ENCODE measurements at regions not wholly inside any gene's neighbourhood (a gene's known extent, or its start where the extent isn't known, plus 50 kb on each side); places are given as distances from the start of the nearest gene placed in this dataset.

GRCh38 chr11:81032906-81033305, 1592.1 kb upstream of the TENM4 start:
- POLR2A ChIA-PET = no interaction called here
- H3K4me3 ChIP-seq = no peak overlapping the region
- TF ChIP-seq NPAS2 (CRISPR knock-in tag; IDR thresholded peaks at IDR 0.05; ENCODE audit: borderline replicate concordance) = no peak
- CTCF ChIA-PET = no interaction called here
- 31% methylated on average over 10 of the region's 10 CpGs for WGBS (ENCODE audit: missing lambda C conversion rate)
- H3K9me3 ChIP-seq = no peaks in the 10 kb centered on the region
- FAIRE-seq = no peak
- H3K27ac ChIP-seq = no peak overlapping the region
- DNase-seq (ENCODE audit: low read depth in 1 of 2, low spot score in 1 of 2) = no peak
- H3K4me2 ChIP-seq = no peak overlapping the region
- ATAC-seq = no peak
- H3K4me1 ChIP-seq = no peaks in the 10 kb centered on the region

- 0% methylated on average over 1 of the region's 1 CpG for WGBS (ENCODE audit: missing lambda C conversion rate)
- DNase-seq (ENCODE audit: low read depth in 1 of 2, low spot score in 1 of 2) = no peak
- ATAC-seq = no peak
- no peaks in the 10 kb centered on the region for H3K4me1 ChIP-seq
- H3K4me2 ChIP-seq = no peak overlapping the region
- no peaks in the 10 kb centered on the region for H3K9me3 ChIP-seq
- ChIA-PET POLR2A (no interaction called here), CTCF (no interaction called here)
- no peak overlapping the region for H3K4me3 ChIP-seq
- TF ChIP-seq BHLHE40 (IDR thresholded peaks at IDR 0.05; ENCODE audit: low read depth, low read length) = no peak
- no peak for TF ChIP-seq HMGXB4 (CRISPR knock-in tag; IDR thresholded peaks at IDR 0.05; ENCODE audit: borderline replicate concordance)
- TF ChIP-seq KDM5A (IDR thresholded peaks at IDR 0.05) = no peak
- TF ChIP-seq NFE2L2 (conservative IDR thresholded peaks at IDR 0.05; ENCODE audit: low read length) = no peak
- TF ChIP-seq CTCF (IDR thresholded peaks at IDR 0.05) = no peak
- no peak for TF ChIP-seq ZFP36 (IDR thresholded peaks at IDR 0.05; ENCODE audit: borderline replicate concordance, partially characterized antibody)
- TF ChIP-seq HOXB13 (CRISPR knock-in tag; IDR thresholded peaks at IDR 0.05; ENCODE audit: low read depth) = no peak
- no peak for TF ChIP-seq FOXS1 (CRISPR knock-in tag; IDR thresholded peaks at IDR 0.05)
- TF ChIP-seq MYC (IDR thresholded peaks at IDR 0.05; ENCODE audit: borderline replicate concordance, low read length) = no peak
- TF ChIP-seq KDM1A (IDR thresholded peaks at IDR 0.05; ENCODE audit: low read depth) = no peak
- no peak for TF ChIP-seq ZSCAN20 (CRISPR knock-in tag; IDR thresholded peaks at IDR 0.05)
- no peak for TF ChIP-seq RCOR1 (IDR thresholded peaks at IDR 0.05; ENCODE audit: low read depth, low read length)
- no peak for TF ChIP-seq RFX5 (IDR thresholded peaks at IDR 0.05)
- TF ChIP-seq REST (IDR thresholded peaks at IDR 0.05) = no peak
- no peak for TF ChIP-seq JUN (IDR thresholded peaks at IDR 0.05)
- no peak for TF ChIP-seq SREBF2 (IDR thresholded peaks at IDR 0.05)
- TF ChIP-seq BCL3 (IDR thresholded peaks at IDR 0.05) = no peak
- TF ChIP-seq ELK1 (IDR thresholded peaks at IDR 0.05; ENCODE audit: low read depth, low read length) = no peak
- no peak for TF ChIP-seq ZC3H11A (IDR thresholded peaks at IDR 0.05)
- no peak for TF ChIP-seq MAFK (IDR thresholded peaks at IDR 0.05; ENCODE audit: partially characterized antibody)
- no peak overlapping the region for H3K27ac ChIP-seq
- FAIRE-seq = no peak
Observed at GRCh38 chr11:81030186-81030585, 1589.4 kb upstream of the TENM4 start.
